GM23248 (cell line): ENCODE measurements at regions not wholly inside any gene's neighbourhood (a gene's known extent, or its start where the extent isn't known, plus 50 kb on each side); places are given as distances from the start of the nearest gene placed in this dataset.

Source experiments
- DNase-seq: peaks from one replicate; pipeline ENCODE4 v3.0.0-alpha.2; 2015
- H2AFZ ChIP-seq: fragments of 200-600 bp; sonication (generic); 2 replicates; pipeline ENCODE4 v1.6.1; 2016; ENCODE audit warnings: antibody characterized with exemption
- H3F3A ChIP-seq: fragments of 200-600 bp; sonication (generic); 2 replicates; pipeline ENCODE4 v1.6.1; 2016; ENCODE audit warnings: mild to moderate bottlenecking, antibody characterized with exemption, mixed run types; ENCODE audit not compliant: insufficient read depth
- H3K27ac ChIP-seq: fragments of 200-600 bp; sonication (generic); 2 replicates; pipeline ENCODE4 v1.5.1; 2016; ENCODE audit warnings: mild to moderate bottlenecking
- H3K27me3 ChIP-seq: fragments of 200-600 bp; sonication (generic); replicated peaks from 2 replicates; pipeline ENCODE4 v1.6.1; 2016; ENCODE audit warnings: mild to moderate bottlenecking; ENCODE audit not compliant: insufficient read depth
- H3K36me3 ChIP-seq: fragments of 200-600 bp; sonication (generic); 2 replicates; pipeline ENCODE4 v1.6.1; 2016; ENCODE audit warnings: low read depth, mild to moderate bottlenecking
- H3K4me1 ChIP-seq: fragments of 200-600 bp; sonication (generic); 2 replicates; pipeline ENCODE4 v1.6.1; 2016; ENCODE audit warnings: mild to moderate bottlenecking; ENCODE audit not compliant: insufficient read depth
- H3K4me2 ChIP-seq: fragments of 200-600 bp; sonication (generic); one replicate; pipeline ENCODE4 v1.6.1; 2016; ENCODE audit warnings: mild to moderate bottlenecking; ENCODE audit not compliant: unreplicated experiment
- H3K4me3 ChIP-seq: fragments of 200-600 bp; sonication (generic); 2 replicates; pipeline ENCODE4 v1.5.1; 2016; ENCODE audit warnings: mild to moderate bottlenecking
- H3K79me2 ChIP-seq: fragments of 200-600 bp; sonication (generic); 2 replicates; pipeline ENCODE4 v1.6.1; 2016; ENCODE audit warnings: mild to moderate bottlenecking; ENCODE audit not compliant: insufficient read depth
- H3K9ac ChIP-seq: fragments of 200-600 bp; sonication (generic); 2 replicates; pipeline ENCODE4 v1.6.1; 2016; ENCODE audit warnings: mild to moderate bottlenecking
- H3K9me2 ChIP-seq: fragments of 200-600 bp; sonication (generic); 2 replicates; pipeline ENCODE4 v1.6.1; 2016; ENCODE audit warnings: mixed run types, mild to moderate bottlenecking, moderate library complexity; ENCODE audit not compliant: insufficient read depth
- H3K9me3 ChIP-seq: fragments of 200-600 bp; sonication (generic); one replicate; pipeline ENCODE4 v1.6.1; 2017; ENCODE audit warnings: low read depth
- H4K20me1 ChIP-seq: fragments of 200-600 bp; sonication (generic); 2 replicates; pipeline ENCODE4 v1.6.0; 2016; ENCODE audit not compliant: insufficient read depth
- EZH2 ChIP-seq: fragments of 200-600 bp; sonication (generic); IDR thresholded peaks from 2 replicates; pipeline ENCODE4 v1.6.1; 2018; ENCODE audit warnings: antibody characterized with exemption, mild to moderate bottlenecking; ENCODE audit not compliant: insufficient read depth, poor library complexity, severe bottlenecking
- EZH2phosphoT487 ChIP-seq: fragments of 200-600 bp; sonication (generic); IDR thresholded peaks from 2 replicates; pipeline ENCODE4 v1.6.1; 2018; ENCODE audit warnings: antibody characterized with exemption, moderate library complexity, mild to moderate bottlenecking, low read depth; ENCODE audit not compliant: insufficient read depth
- WGBS, 2 experiments: methylation state at CpG; one replicate each; pipeline ENCODE4 v1.1.6; 2015 to 2017; ENCODE audit warnings: low lambda C conversion rate in 2 of 2, low coverage in 1 of 2; ENCODE audit errors: missing lambda C conversion rate in 2 of 2; 5-methylcytosine and 5-hydroxymethylcytosine counted together
- in situ Hi-C: fragments of 300-500 bp; cut with MboI; formaldehyde crosslinking; loops from 2 replicates; pipeline ENCODE4 v1.15.0; 2020

DNA sequence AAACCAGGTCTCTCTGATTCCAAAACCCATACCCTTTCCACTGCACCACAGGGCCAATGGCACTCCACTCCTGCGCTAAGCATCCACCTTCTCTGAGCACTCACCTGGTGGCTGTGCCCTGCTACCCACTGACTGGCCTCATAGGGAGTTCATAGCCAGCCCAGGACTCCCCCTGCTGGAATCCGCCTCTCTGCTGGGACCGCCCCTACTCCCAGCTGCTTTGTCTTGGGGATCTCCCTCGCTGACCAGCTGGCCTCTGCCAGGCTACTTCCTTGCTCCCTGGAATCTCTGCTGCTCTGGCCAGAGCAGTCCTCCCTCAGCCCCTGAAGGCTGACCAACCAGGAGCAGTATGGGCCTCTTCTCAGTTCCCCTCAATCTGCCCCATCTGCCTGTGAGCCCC is 129.7 kb downstream of the FAXC start:
- Histone ChIP-seq H3K27me3 (no peaks in the 10 kb centered on the region), H3K4me1 (no peaks in the 10 kb centered on the region), H3K4me3 (no peak overlapping the region), H3F3A (no peaks in the 10 kb centered on the region), H3K27ac (no peak overlapping the region), H3K79me2 (no peaks in the 10 kb centered on the region), H3K9me3 (no peaks in the 10 kb centered on the region), H2AFZ (no peak overlapping the region), H3K36me3 (no peaks in the 10 kb centered on the region), H3K4me2 (no peak overlapping the region), H3K9me2 (no peaks in the 10 kb centered on the region), H4K20me1 (no peaks in the 10 kb centered on the region), H3K9ac (no peak overlapping the region)
- 16 to 18% methylated on average over 4 of the region's 4 CpGs for WGBS, 2 experiments
- DNase-seq = no peak
- in situ Hi-C loops = no loop called here
- TF ChIP-seq EZH2phosphoT487 = no peak
- no peak for TF ChIP-seq EZH2

DNA sequence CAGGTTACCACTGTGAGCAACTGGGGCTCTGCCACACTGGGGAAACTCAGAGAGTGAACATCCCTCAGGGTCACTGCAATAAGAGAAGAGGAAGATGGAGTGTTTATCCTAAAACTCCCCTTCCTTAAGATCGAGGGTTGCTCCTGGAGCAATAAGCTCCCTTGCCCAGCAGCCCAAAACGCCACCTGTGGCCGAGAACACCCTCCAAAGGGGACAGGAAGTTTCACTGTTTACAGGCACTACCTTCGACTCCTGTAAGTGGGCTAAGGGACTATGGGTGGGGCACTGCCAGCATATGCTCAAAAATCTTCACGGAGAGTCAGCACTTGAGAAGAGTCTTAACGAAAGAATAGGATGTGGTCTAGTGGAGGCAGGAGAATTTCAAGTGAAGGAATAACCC is 132.5 kb downstream of the FAXC start:
- TF ChIP-seq EZH2 (no peak), EZH2phosphoT487 (no peak)
- Histone ChIP-seq H3F3A (no peaks in the 10 kb centered on the region), H3K79me2 (no peaks in the 10 kb centered on the region), H3K27me3 (no peaks in the 10 kb centered on the region), H4K20me1 (no peaks in the 10 kb centered on the region), H3K36me3 (no peaks in the 10 kb centered on the region), H3K9ac (no peak overlapping the region), H3K27ac (no peak overlapping the region), H3K4me3 (no peak overlapping the region), H3K9me2 (no peaks in the 10 kb centered on the region), H3K4me1 (no peaks in the 10 kb centered on the region), H2AFZ (no peak overlapping the region), H3K4me2 (no peak overlapping the region), H3K9me3 (no peaks in the 10 kb centered on the region)
- in situ Hi-C loops = no loop called here
- WGBS, 2 experiments = 6 to 8% methylated on average over 6 of the region's 6 CpGs
- DNase-seq = no peak

DNA sequence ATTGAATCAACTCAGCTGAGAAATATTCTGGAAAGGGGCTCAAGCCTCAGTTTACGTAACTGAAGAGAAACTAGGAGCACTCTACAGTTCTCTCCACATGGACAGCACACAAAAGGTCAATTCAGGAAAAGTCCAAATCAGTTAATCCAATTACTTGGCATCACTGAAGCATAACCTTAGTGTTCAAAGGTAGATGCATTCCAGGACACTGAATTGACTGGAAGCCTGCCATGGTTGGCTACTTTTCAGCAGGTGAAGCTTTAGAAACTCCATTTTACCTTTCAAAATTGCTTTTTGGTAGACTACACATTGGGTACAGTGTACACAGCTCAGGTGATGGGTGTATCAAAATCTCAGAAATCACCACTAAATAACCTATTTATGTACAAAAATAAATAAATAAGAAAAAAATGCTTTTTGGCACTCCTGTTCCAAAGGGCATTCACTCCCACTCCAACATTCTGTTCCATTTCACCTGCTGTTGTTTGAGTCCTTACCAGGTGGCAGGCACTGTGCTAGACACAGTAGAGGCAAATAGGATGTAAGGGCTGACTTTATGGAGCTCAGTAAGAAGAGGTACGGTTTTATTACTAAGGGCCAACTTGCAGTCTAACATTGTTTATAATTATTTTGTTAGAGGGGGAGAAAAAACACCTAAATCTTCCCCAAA is 153.4 kb downstream of the FAXC start:
- DNase-seq = no peak
- no peaks in the 10 kb centered on the region for H3K4me1 ChIP-seq
- H3K9ac ChIP-seq = no peak overlapping the region
- no peak overlapping the region for H3K27ac ChIP-seq
- TF ChIP-seq EZH2phosphoT487 (no peak), EZH2 (no peak)
- WGBS, 2 experiments = 8 to 10% methylated on average over 2 of the region's 2 CpGs
- no peak overlapping the region for H3K4me3 ChIP-seq
- H3K36me3 ChIP-seq = no peaks in the 10 kb centered on the region
- H3K9me3 ChIP-seq = no peaks in the 10 kb centered on the region
- no peak overlapping the region for H2AFZ ChIP-seq
- no peaks in the 10 kb centered on the region for H4K20me1 ChIP-seq
- H3K79me2 ChIP-seq = no peaks in the 10 kb centered on the region
- in situ Hi-C loops = no loop called here
- H3K27me3 ChIP-seq = no peaks in the 10 kb centered on the region
- no peaks in the 10 kb centered on the region for H3K9me2 ChIP-seq
- H3K4me2 ChIP-seq = no peak overlapping the region
- H3F3A ChIP-seq = no peaks in the 10 kb centered on the region

DNA sequence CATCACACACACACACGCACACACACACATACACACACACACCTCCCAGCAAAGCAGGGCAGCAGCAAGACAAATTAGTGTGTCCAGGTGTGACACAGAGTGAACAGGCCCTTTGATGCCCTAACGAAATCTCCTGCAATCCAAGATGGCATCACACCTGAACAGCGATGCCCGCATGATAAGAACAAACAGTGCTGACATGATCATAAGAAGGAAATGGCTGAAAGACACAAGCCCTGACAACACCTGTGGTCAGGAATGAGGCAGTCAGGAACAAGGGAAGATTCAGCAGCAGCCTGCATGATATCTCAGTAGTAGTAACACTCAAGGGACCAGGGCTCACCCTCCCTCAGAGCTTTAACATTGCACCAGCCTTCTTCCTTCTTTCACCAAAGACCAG is 156.9 kb downstream of the FAXC start:
- no peaks in the 10 kb centered on the region for H3F3A ChIP-seq
- no peak for DNase-seq
- H3K9me2 ChIP-seq = no peaks in the 10 kb centered on the region
- no peak overlapping the region for H3K4me3 ChIP-seq
- H2AFZ ChIP-seq = no peak overlapping the region
- no peaks in the 10 kb centered on the region for H3K79me2 ChIP-seq
- TF ChIP-seq EZH2 (no peak), EZH2phosphoT487 (no peak)
- no peak overlapping the region for H3K4me2 ChIP-seq
- H3K27me3 ChIP-seq = no peaks in the 10 kb centered on the region
- no peaks in the 10 kb centered on the region for H3K4me1 ChIP-seq
- no peak overlapping the region for H3K27ac ChIP-seq
- H4K20me1 ChIP-seq = no peaks in the 10 kb centered on the region
- no peaks in the 10 kb centered on the region for H3K9me3 ChIP-seq
- no peak overlapping the region for H3K9ac ChIP-seq
- in situ Hi-C loops = no loop called here
- no peaks in the 10 kb centered on the region for H3K36me3 ChIP-seq
- 31 to 34% methylated on average over 4 of the region's 4 CpGs for WGBS, 2 experiments
